H1 (cell line): ENCODE measurements at regions not wholly inside any gene's neighbourhood (a gene's known extent, or its start where the extent isn't known, plus 50 kb on each side); places are given as distances from the start of the nearest gene placed in this dataset.

Experiments
- CEBPB ChIP-seq: IDR thresholded peaks from 2 replicates; pipeline ENCODE4 v1.6.1; 2012; ENCODE audit warnings: low read depth, low read length
- CHD1 ChIP-seq: IDR thresholded peaks from 2 replicates; pipeline ENCODE4 v1.6.1; 2012; ENCODE audit warnings: low read depth, low read length, improper control_type of control experiment
- EP300 ChIP-seq, 2 experiments: IDR thresholded peaks; 1 replicate in 1 of 2; 2 replicates in 1 of 2; pipeline ENCODE4 v1.6.1; 2011 to 2012; ENCODE audit warnings: low read depth in 2 of 2, low read length in 2 of 2, mild to moderate bottlenecking in 2 of 2, borderline replicate concordance in 1 of 2, inconsistent platforms in 1 of 2, moderate library complexity in 1 of 2
- GABPA ChIP-seq: IDR thresholded peaks from 2 replicates; pipeline ENCODE4 v1.6.1; 2011; ENCODE audit warnings: mild to moderate bottlenecking, low read length, moderate library complexity, borderline replicate concordance; ENCODE audit not compliant: insufficient read depth
- KDM1A ChIP-seq: fragments of 200-600, 300-600 bp; sonication (generic); IDR thresholded peaks from 2 replicates; pipeline ENCODE4 v1.7.1; 2016; ENCODE audit warnings: mild to moderate bottlenecking, low read length, borderline replicate concordance
- NRF1 ChIP-seq: IDR thresholded peaks from 2 replicates; pipeline ENCODE4 v1.6.1; 2011; ENCODE audit warnings: mild to moderate bottlenecking, low read depth, low read length, improper control_type of control experiment
- POLR2AphosphoS5 ChIP-seq: IDR thresholded peaks from 2 replicates; pipeline ENCODE4 v1.6.1; 2011; ENCODE audit warnings: low read depth, low read length
- POU5F1 ChIP-seq: IDR thresholded peaks from 2 replicates; pipeline ENCODE4 v1.6.1; 2011; ENCODE audit warnings: low read depth, mild to moderate bottlenecking, low read length, moderate library complexity
- RXRA ChIP-seq: IDR thresholded peaks from 2 replicates; pipeline ENCODE4 v1.6.1; 2011; ENCODE audit warnings: low read depth, mild to moderate bottlenecking, low read length, moderate library complexity; ENCODE audit not compliant: insufficient read depth
- SRF ChIP-seq: IDR thresholded peaks from 2 replicates; pipeline ENCODE4 v1.6.1; 2011; ENCODE audit warnings: mild to moderate bottlenecking, low read depth, low read length, moderate library complexity
- SUZ12 ChIP-seq: fragments of 200-600 bp; sonication (generic); IDR thresholded peaks from 2 replicates; pipeline ENCODE4 v1.6.1; 2012; ENCODE audit warnings: mild to moderate bottlenecking, inconsistent platforms, low read length, moderate library complexity, mixed read lengths
- TF ChIP-seq, protein P1 (sequence below), 3 experiments: IDR thresholded peaks; 1 replicate in 2 of 3; 2 replicates in 1 of 3; pipeline versions ENCODE4 v1.5.1 to v1.6.1; 2011; ENCODE audit warnings: low read length in 3 of 3, mild to moderate bottlenecking in 3 of 3, inconsistent platforms in 2 of 3, low read depth in 1 of 3, moderate library complexity in 1 of 3; ENCODE audit not compliant: insufficient read depth in 1 of 3; ENCODE audit errors: control extremely low read depth in 1 of 3

DNA sequence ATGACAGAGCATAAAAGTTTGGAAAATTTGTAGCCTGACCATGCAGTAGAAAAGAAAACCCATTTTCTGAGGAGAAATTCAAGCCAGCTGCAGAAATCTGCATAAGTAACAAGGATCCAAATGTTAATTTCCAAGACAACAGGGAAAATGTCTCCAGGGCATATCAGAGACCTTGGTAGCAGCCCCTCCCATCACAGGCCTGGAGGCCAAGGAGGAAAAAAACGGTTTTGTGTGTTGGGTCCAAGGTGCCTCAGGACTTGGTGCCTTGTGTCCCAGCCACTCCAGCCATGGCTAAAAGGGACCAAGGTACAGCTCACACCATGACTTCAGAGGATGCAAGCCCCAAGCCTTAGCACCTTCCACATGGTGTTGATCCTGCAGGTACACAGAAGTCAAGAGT lies 324.4 kb downstream of the ETAA1 start:
- TF ChIP-seq, protein P1, sequence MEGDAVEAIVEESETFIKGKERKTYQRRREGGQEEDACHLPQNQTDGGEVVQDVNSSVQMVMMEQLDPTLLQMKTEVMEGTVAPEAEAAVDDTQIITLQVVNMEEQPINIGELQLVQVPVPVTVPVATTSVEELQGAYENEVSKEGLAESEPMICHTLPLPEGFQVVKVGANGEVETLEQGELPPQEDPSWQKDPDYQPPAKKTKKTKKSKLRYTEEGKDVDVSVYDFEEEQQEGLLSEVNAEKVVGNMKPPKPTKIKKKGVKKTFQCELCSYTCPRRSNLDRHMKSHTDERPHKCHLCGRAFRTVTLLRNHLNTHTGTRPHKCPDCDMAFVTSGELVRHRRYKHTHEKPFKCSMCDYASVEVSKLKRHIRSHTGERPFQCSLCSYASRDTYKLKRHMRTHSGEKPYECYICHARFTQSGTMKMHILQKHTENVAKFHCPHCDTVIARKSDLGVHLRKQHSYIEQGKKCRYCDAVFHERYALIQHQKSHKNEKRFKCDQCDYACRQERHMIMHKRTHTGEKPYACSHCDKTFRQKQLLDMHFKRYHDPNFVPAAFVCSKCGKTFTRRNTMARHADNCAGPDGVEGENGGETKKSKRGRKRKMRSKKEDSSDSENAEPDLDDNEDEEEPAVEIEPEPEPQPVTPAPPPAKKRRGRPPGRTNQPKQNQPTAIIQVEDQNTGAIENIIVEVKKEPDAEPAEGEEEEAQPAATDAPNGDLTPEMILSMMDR (IDR thresholded peaks at IDR 0.05; ENCODE audit: control extremely low read depth in 1 of 3, insufficient read depth in 1 of 3, low read depth in 1 of 3, low read length in 3 of 3), result no peak
- TF ChIP-seq RXRA (no peak), POLR2AphosphoS5 (no peak), EP300 (IDR thresholded peaks at IDR 0.05; ENCODE audit: borderline replicate concordance in 1 of 2, low read depth in 2 of 2, low read length in 2 of 2) (no peak), CEBPB (no peak), KDM1A (no peak), SRF (no peak), GABPA (no peak), CHD1 (no peak), SUZ12 (no peak), POU5F1 (no peak), NRF1 (no peak)
